Stomach (tissue), 8 donors: ENCODE measurements at regions not wholly inside any gene's neighbourhood (a gene's known extent, or its start where the extent isn't known, plus 50 kb on each side); places are given as distances from the start of the nearest gene placed in this dataset.
A peak's percentile ranks its signal among the peaks of the same experiment; 100 is the strongest.

Experiments
- DNase-seq, 2 donors: peaks; one replicate each; pipeline versions ENCODE4 v3.0.0 to v3.0.0-alpha.2; 2013 to 2019
- H3K27ac ChIP-seq, 5 donors: fragments of 200-600 bp in 4 of 5; sonication (generic) in 4 of 5; one replicate each; pipeline ENCODE4 v1.5.1; 2013 to 2019; ENCODE audit warnings: mild to moderate bottlenecking in 1 of 5, moderate library complexity in 1 of 5
- H3K27me3 ChIP-seq, 3 donors: fragments of 200-600 bp; sonication (generic); one replicate each; pipeline ENCODE4 v1.5.1; 2017 to 2019; ENCODE audit warnings: mixed run types in 1 of 3
- H3K36me3 ChIP-seq, 4 donors: fragments of 200-600 bp; sonication (generic); 1 replicate in 3 of 4; 2 replicates in 1 of 4; pipeline ENCODE4 v1.5.1; 2016 to 2019
- H3K4me1 ChIP-seq, 4 donors: fragments of 200-600 bp; sonication (generic); one replicate each; pipeline ENCODE4 v1.5.1; 2016 to 2019
- H3K4me3 ChIP-seq, 4 donors: fragments of 200-600 bp; sonication (generic) in 3 of 4; one replicate each; pipeline ENCODE4 v1.5.1; 2016 to 2019; ENCODE audit warnings: mild to moderate bottlenecking in 1 of 4
- H3K9me3 ChIP-seq, 4 donors: fragments of 200-600 bp; sonication (generic); one replicate each; pipeline ENCODE4 v1.5.1; 2016 to 2019
- CTCF ChIP-seq, 7 experiments: fragments of 450-650 bp in 4 of 7; fragments of 200-600 bp in 3 of 7; sonication (generic) in 3 of 7; IDR thresholded peaks; one replicate each; pipeline ENCODE4 v1.5.1; 2016 to 2019; ENCODE audit warnings: antibody characterized with exemption in 7 of 7, control low read depth in 2 of 7, mild to moderate bottlenecking in 1 of 7
- EP300 ChIP-seq: sonication (generic); formaldehyde crosslinking; IDR thresholded peaks from one replicate; pipeline ENCODE4 v1.6.1; 2017; ENCODE audit warnings: antibody characterized with exemption
- POLR2A ChIP-seq, 4 donors: fragments of 450-650 bp; IDR thresholded peaks; one replicate each; pipeline ENCODE4 v1.6.1; 2016; ENCODE audit warnings: antibody characterized with exemption in 4 of 4, control low read depth in 2 of 4, mild to moderate bottlenecking in 1 of 4, moderate library complexity in 1 of 4
- POLR2AphosphoS5 ChIP-seq, 3 donors: sonication (generic); formaldehyde crosslinking; IDR thresholded peaks; one replicate each; pipeline ENCODE4 v1.6.1; 2016; ENCODE audit warnings: antibody characterized with exemption in 3 of 3
- WGBS, 5 donors: extraction: QIAGEN DNeasy Blood & Tissue Kit in 3 of 5; methylation state at CpG; one replicate each; pipeline versions ENCODE4 v1.1.5 to v1.1.7; 2013 to 2018; 5-methylcytosine and 5-hydroxymethylcytosine counted together
- intact Hi-C: fragments of 100-400 bp; cut with DNase I; formaldehyde crosslinking; loops from one replicate; pipeline ENCODE4 v1.15.1; 2023; ENCODE audit warnings: low total_unique reads
- donor health status: healthy with polysubstance abuse.
- donor health status: Bipolar disorder and iron deficiency.
- donor health status: healthy.

- intact Hi-C loops = no loop called here
- Histone ChIP-seq H3K36me3 (no peaks in the 10 kb centered on the region), H3K27me3 (peaks cover 0 to 26% (median 0%) of the 10 kb centered on the region in 3 donors), H3K9me3 (no peaks in the 10 kb centered on the region), H3K4me3 (no peak overlapping the region), H3K27ac (no peak overlapping the region), H3K4me1 (peaks cover 0 to 19% (median 0%) of the 10 kb centered on the region in 4 donors)
- 56 to 76% (median 68%) methylated on average over 10 of the region's 10 CpGs for WGBS, 5 donors
- DNase-seq = no peak
- TF ChIP-seq POLR2A (IDR thresholded peaks at IDR 0.05) (no peak), EP300 (no peak), POLR2AphosphoS5 (IDR thresholded peaks at IDR 0.05) (no peak), CTCF (IDR thresholded peaks at IDR 0.05) (no peak)
Measured at GRCh38 chr20:46791722-46792416, 82.4 kb downstream of the SLC2A10 start.

- Histone ChIP-seq H3K27ac (no peak overlapping the region), H3K36me3 (no peaks in the 10 kb centered on the region), H3K9me3 (no peaks in the 10 kb centered on the region), H3K4me1 (no peaks in the 10 kb centered on the region), H3K4me3 (no peak overlapping the region), H3K27me3 (peaks cover 0 to 48% (median 0%) of the 10 kb centered on the region in 3 donors)
- intact Hi-C loops = no loop called here
- DNase-seq = no peak
- 73 to 85% (median 82%) methylated on average over 5 of the region's 5 CpGs for WGBS, 5 donors
- TF ChIP-seq EP300 = no peak
- TF ChIP-seq POLR2A (IDR thresholded peaks at IDR 0.05) = no peak
- no peak for TF ChIP-seq CTCF (IDR thresholded peaks at IDR 0.05)
- TF ChIP-seq POLR2AphosphoS5 (IDR thresholded peaks at IDR 0.05) = no peak
Measured at GRCh38 chr20:46797206-46797605, 87.8 kb downstream of the SLC2A10 start.

GRCh38 chr20:46798430-46798829, 89.0 kb downstream of the SLC2A10 start:
- WGBS, 5 donors = 63 to 72% (median 65%) methylated on average over 6 of the region's 6 CpGs
- intact Hi-C loops = no loop called here
- Histone ChIP-seq H3K4me3 (no peak overlapping the region), H3K27ac (no peak overlapping the region), H3K9me3 (no peaks in the 10 kb centered on the region), H3K27me3 (peaks cover 0 to 40% (median 0%) of the 10 kb centered on the region in 3 donors), H3K4me1 (no peaks in the 10 kb centered on the region), H3K36me3 (no peaks in the 10 kb centered on the region)
- DNase-seq = no peak
- no peak for TF ChIP-seq CTCF (IDR thresholded peaks at IDR 0.05)
- no peak for TF ChIP-seq POLR2AphosphoS5 (IDR thresholded peaks at IDR 0.05)
- TF ChIP-seq EP300 = no peak
- TF ChIP-seq POLR2A (IDR thresholded peaks at IDR 0.05) = no peak

GRCh38 chr20:46799781-46800408, 90.4 kb downstream of the SLC2A10 start:
- H3K4me1 ChIP-seq = no peaks in the 10 kb centered on the region
- H3K9me3 ChIP-seq = no peaks in the 10 kb centered on the region
- H3K36me3 ChIP-seq = no peaks in the 10 kb centered on the region
- peak in 1 of 2 donors; percentile 32 for DNase-seq
- WGBS, 5 donors = 56 to 65% (median 59%) methylated on average over 7 of the region's 7 CpGs
- intact Hi-C loops = no loop called here
- H3K4me3 ChIP-seq = no peak overlapping the region
- no peak overlapping the region for H3K27ac ChIP-seq
- TF ChIP-seq POLR2A (IDR thresholded peaks at IDR 0.05) = no peak
- TF ChIP-seq EP300 = no peak
- TF ChIP-seq POLR2AphosphoS5 (IDR thresholded peaks at IDR 0.05) = no peak
- no peak for TF ChIP-seq CTCF (IDR thresholded peaks at IDR 0.05)
- peaks cover 0 to 27% (median 0%) of the 10 kb centered on the region in 3 donors for H3K27me3 ChIP-seq
